Left ventricle myocardium inferior (tissue), 1 donor: ENCODE measurements at regions not wholly inside any gene's neighbourhood (a gene's known extent, or its start where the extent isn't known, plus 50 kb on each side); places are given as distances from the start of the nearest gene placed in this dataset.

Experiments used
- DNase-seq: peaks from one replicate; pipeline ENCODE4 v3.0.0-alpha.2; 2020
- H3K27ac ChIP-seq: fragments of 200-600 bp; replicated peaks from 2 replicates; pipeline ENCODE4 v1.8.0; 2021
- H3K27me3 ChIP-seq: fragments of 200-600 bp; 2 replicates; pipeline ENCODE4 v1.8.0; 2021; ENCODE audit warnings: low read depth
- H3K36me3 ChIP-seq: fragments of 200-600 bp; 2 replicates; pipeline ENCODE4 v1.8.0; 2021
- H3K4me1 ChIP-seq: fragments of 200-600 bp; 2 replicates; pipeline ENCODE4 v1.8.0; 2021
- H3K4me3 ChIP-seq: fragments of 200-600 bp; 2 replicates; pipeline ENCODE4 v1.8.0; 2021; ENCODE audit warnings: mild to moderate bottlenecking, moderate library complexity
- H3K9me3 ChIP-seq: fragments of 200-600 bp; replicated peaks from 2 replicates; pipeline ENCODE4 v1.8.0; 2021
- intact Hi-C: fragments of 100-400 bp; cut with micrococcal nuclease; formaldehyde crosslinking; loops from one replicate; pipeline ENCODE4 v1.11.0; 2022
- TF ChIP-seq, protein P1 (sequence below): fragments of 200-600 bp; IDR thresholded peaks from 2 replicates; pipeline ENCODE4 v1.8.0; 2021; ENCODE audit warnings: antibody characterized with exemption, mild to moderate bottlenecking, borderline replicate concordance
- donor health status: DM: no; HTN: yes; CAD: no; lungs with severe emphysema.

DNA sequence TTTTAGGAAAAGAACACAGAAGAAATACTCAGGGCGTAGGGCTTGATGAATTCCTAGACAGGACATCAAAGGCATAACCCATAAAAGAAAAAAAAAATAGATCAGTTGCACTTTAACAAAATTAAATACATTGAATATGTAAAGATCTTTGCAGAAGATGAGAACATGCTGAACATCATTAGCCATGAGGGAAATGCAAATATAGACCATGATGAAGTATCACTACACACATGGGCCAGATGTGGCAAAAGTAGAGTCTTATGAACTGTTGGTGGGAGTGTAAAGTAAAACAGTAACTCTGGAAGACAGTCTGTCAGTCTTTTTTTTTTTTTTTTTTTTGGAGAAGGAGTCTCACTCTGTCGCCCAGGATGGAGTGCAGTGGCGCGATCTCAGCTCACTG, 246.7 kb upstream of the HSFY2 start:
- no peak overlapping the region for H3K4me3 ChIP-seq
- H3K9me3 ChIP-seq = no peaks in the 10 kb centered on the region
- H3K36me3 ChIP-seq = no peaks in the 10 kb centered on the region
- intact Hi-C loops = no loop called here
- no peaks in the 10 kb centered on the region for H3K4me1 ChIP-seq
- no peaks in the 10 kb centered on the region for H3K27me3 ChIP-seq
- DNase-seq = no peak
- TF ChIP-seq, protein P1, sequence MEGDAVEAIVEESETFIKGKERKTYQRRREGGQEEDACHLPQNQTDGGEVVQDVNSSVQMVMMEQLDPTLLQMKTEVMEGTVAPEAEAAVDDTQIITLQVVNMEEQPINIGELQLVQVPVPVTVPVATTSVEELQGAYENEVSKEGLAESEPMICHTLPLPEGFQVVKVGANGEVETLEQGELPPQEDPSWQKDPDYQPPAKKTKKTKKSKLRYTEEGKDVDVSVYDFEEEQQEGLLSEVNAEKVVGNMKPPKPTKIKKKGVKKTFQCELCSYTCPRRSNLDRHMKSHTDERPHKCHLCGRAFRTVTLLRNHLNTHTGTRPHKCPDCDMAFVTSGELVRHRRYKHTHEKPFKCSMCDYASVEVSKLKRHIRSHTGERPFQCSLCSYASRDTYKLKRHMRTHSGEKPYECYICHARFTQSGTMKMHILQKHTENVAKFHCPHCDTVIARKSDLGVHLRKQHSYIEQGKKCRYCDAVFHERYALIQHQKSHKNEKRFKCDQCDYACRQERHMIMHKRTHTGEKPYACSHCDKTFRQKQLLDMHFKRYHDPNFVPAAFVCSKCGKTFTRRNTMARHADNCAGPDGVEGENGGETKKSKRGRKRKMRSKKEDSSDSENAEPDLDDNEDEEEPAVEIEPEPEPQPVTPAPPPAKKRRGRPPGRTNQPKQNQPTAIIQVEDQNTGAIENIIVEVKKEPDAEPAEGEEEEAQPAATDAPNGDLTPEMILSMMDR = no peak
- no peak overlapping the region for H3K27ac ChIP-seq

- intact Hi-C loops = no loop called here
- Histone ChIP-seq H3K27me3 (no peaks in the 10 kb centered on the region), H3K27ac (no peak overlapping the region), H3K9me3 (no peaks in the 10 kb centered on the region), H3K4me1 (no peaks in the 10 kb centered on the region), H3K4me3 (no peak overlapping the region), H3K36me3 (no peaks in the 10 kb centered on the region)
- no peak for DNase-seq
- TF ChIP-seq, protein P1 = no peak
These were observed 243.5 kb upstream of the HSFY2 start for GRCh38 chrY:19016990-19017389.

DNA sequence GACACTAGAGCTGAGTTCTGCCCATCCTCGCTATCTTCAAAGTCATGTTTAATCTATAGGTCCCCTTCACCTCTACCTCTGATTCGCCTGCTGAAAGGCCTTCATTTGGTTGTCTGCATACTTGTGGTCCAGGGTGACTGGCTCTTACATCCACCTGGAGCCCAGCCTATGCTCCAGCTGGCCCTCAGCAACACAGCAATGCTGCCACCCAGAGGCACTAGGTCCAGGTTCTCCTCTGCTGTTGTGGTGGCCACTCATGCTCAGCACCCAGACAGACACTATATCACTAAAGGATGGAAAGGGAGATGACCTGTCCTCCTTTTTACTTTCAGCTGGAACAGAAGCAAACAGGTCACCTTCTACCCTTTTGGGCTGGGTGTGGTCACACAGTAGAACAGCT, 242.3 kb upstream of the HSFY2 start:
- Histone ChIP-seq H3K36me3 (no peaks in the 10 kb centered on the region), H3K4me1 (peaks cover 4% of the 10 kb centered on the region), H3K9me3 (no peaks in the 10 kb centered on the region), H3K27ac (no peak overlapping the region), H3K4me3 (no peak overlapping the region), H3K27me3 (no peaks in the 10 kb centered on the region)
- TF ChIP-seq, protein P1 = no peak
- intact Hi-C loops = no loop called here
- DNase-seq = no peak

DNA sequence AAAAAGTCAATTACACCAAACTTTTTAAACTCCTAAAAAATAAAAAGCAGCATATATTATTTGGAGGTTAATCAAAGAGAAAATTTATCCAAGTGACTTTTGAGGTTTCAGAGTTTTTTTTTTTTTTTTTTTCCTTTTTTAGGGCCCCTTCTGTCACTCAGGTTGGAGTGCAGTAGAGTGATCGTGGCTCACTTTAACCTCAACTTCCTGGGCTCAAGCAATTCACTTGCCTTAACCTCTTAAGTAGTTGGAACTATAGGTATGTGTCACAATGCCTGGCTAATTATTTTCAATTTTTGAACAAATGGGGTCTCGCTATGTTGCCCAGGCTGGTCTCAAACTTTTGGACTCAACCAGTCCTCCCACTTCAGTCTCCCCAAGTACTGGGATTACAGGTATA, 241.7 kb upstream of the HSFY2 start:
- H3K27me3 ChIP-seq = no peaks in the 10 kb centered on the region
- no peak for DNase-seq
- H3K36me3 ChIP-seq = no peaks in the 10 kb centered on the region
- H3K4me1 ChIP-seq = peaks cover 4% of the 10 kb centered on the region
- intact Hi-C loops = no loop called here
- TF ChIP-seq, protein P1 = no peak
- H3K4me3 ChIP-seq = no peak overlapping the region
- H3K27ac ChIP-seq = no peak overlapping the region
- H3K9me3 ChIP-seq = no peaks in the 10 kb centered on the region

GRCh38 chrY:19012985-19013384, 239.4 kb upstream of the HSFY2 start:
- Histone ChIP-seq H3K4me1 (peaks cover 4% of the 10 kb centered on the region), H3K4me3 (no peak overlapping the region), H3K27me3 (no peaks in the 10 kb centered on the region), H3K36me3 (no peaks in the 10 kb centered on the region), H3K9me3 (no peaks in the 10 kb centered on the region), H3K27ac (no peak overlapping the region)
- no peak for DNase-seq
- TF ChIP-seq, protein P1 = no peak
- intact Hi-C loops = no loop called here

DNA sequence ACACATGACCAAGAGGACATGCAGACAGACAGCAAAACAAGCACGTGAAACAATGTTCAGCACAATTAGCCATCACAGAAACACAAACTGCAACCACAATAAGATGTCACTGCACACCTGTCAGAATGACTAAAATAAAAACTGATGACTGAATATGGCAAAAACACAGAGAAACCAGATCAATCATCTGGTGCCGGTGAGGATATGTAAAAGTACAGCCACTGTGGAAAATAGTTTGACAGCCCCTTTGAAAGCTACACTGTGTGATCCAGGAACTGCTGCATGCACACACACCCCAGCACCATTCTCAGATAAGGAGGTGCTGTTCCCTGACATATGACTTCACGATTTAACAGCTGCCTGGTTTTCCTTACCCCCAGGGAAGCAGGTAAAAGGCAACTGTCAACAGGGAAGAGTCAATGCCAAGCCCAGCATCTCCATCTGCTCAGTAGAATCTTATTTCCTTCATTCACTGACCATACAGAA, 238.1 kb upstream of the HSFY2 start:
- Histone ChIP-seq H3K4me3 (no peak overlapping the region), H3K4me1 (peaks cover 4% of the 10 kb centered on the region), H3K27ac (no peak overlapping the region), H3K36me3 (no peaks in the 10 kb centered on the region), H3K27me3 (no peaks in the 10 kb centered on the region), H3K9me3 (no peaks in the 10 kb centered on the region)
- intact Hi-C loops = no loop called here
- DNase-seq = no peak
- TF ChIP-seq, protein P1 = no peak
